ENCODE measurements at regions not wholly inside any gene's neighbourhood (a gene's known extent, or its start where the extent isn't known, plus 50 kb on each side); places are given as distances from the start of the nearest gene placed in this dataset.
"Not testable (repeated sequence)": the region's sequence is repeated elsewhere in the genome, so short reads cannot be mapped to it uniquely, and the experiment has no call there.

DNA sequence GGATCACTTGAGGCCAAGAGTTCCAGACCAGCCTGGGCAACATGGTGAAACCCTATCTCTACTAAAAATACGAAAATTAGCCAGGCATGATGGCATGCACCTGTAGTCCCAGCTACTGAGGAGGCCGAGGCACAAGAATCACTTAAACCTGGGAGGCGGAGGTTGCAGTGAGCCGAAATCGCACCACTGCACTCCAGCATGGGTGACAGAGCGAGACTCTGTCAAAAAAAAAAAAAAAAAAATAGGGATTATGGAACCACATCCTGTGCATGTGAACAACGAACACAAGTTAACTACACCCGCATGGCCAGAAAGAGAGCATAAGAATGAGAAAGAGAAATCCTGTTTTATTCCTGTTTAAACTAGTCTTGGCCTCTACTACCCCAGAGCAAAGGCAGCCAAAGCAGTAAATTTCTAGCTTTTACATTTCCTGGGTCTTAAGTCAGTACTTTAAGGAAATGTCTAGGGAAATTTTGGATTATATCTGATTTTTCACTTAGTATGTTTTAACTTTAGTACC, 79.1 kb downstream of the KATNIP start:
- DNase-seq; H3K9me3 ChIP-seq (ENCODE audit: control extremely low read depth in 1 of 5, control insufficient read depth in 4 of 5, insufficient read depth in 2 of 5, low read depth in 1 of 5, low read length in 4 of 5); H3K27ac ChIP-seq (ENCODE audit: insufficient read depth in 1 of 2, low read depth in 1 of 2, low read length in 2 of 2, poor library complexity in 1 of 2, severe bottlenecking in 2 of 2); H3K27me3 ChIP-seq (replicated peaks in 2 of 5; ENCODE audit: control insufficient read depth in 4 of 5, insufficient read depth in 5 of 5, low read length in 4 of 5); H3K4me3 ChIP-seq (ENCODE audit: control insufficient read depth in 1 of 7, extremely low read depth in 1 of 7, insufficient read depth in 4 of 7, low read depth in 2 of 7, low read length in 6 of 7); H3K4me1 ChIP-seq (ENCODE audit: control extremely low read depth in 1 of 4, control insufficient read depth in 4 of 4, insufficient read depth in 4 of 4, low read length in 3 of 4); POLR2A ChIA-PET: not testable (repeated sequence)
- CTCF ChIA-PET, result interaction anchor here (0.8 to 0.9 kb wide), 3 partner anchors 10 to 20 kb away, joined by 3 read pairs; no protein-coding TSS in a partner anchor
- H3K36me3 ChIP-seq (ENCODE audit: control insufficient read depth in 4 of 4, insufficient read depth in 4 of 4, low read length in 3 of 4), result peaks cover 0 to 14% (median 6%) of the 10 kb centered on the region in 4 experiments
- WGBS (ENCODE audit: insufficient coverage), result 100% methylated on average over 6 of the region's 8 CpGs

DNA sequence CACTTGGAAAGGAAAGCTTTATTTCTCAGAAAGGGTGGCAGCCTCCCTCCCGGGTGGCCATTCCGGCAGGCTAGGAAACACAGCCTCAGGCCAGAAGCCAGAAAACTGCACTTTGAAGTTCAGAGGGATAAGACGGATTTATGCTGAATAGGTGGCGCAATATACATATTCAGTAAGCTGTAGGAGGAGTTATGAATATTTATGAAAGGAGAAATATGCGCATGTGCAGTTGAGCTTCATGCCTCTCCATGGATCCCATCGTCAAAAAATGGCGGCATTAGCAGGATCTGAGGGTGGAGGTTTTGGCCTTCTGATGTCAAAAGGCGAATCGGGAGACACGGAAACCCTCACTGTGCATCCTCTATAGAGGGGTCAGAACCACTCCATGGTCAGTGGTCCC, 82.3 kb downstream of the KATNIP start:
- Histone ChIP-seq H3K27me3 (replicated peaks in 2 of 5; ENCODE audit: control insufficient read depth in 4 of 5, insufficient read depth in 5 of 5, low read length in 4 of 5) (no peaks in the 10 kb centered on the region), H3K4me3 (ENCODE audit: control insufficient read depth in 1 of 7, extremely low read depth in 1 of 7, insufficient read depth in 4 of 7, low read depth in 2 of 7, low read length in 6 of 7) (no peak overlapping the region), H3K4me1 (ENCODE audit: control extremely low read depth in 1 of 4, control insufficient read depth in 4 of 4, insufficient read depth in 4 of 4, low read length in 3 of 4) (peaks cover 0 to 4% (median 0%) of the 10 kb centered on the region in 4 experiments), H3K36me3 (ENCODE audit: control insufficient read depth in 4 of 4, insufficient read depth in 4 of 4, low read length in 3 of 4) (peaks cover 0 to 14% (median 6%) of the 10 kb centered on the region in 4 experiments), H3K27ac (ENCODE audit: insufficient read depth in 1 of 2, low read depth in 1 of 2, low read length in 2 of 2, poor library complexity in 1 of 2, severe bottlenecking in 2 of 2) (no peak overlapping the region), H3K9me3 (ENCODE audit: control extremely low read depth in 1 of 5, control insufficient read depth in 4 of 5, insufficient read depth in 2 of 5, low read depth in 1 of 5, low read length in 4 of 5) (no peaks in the 10 kb centered on the region)
- WGBS (ENCODE audit: insufficient coverage), result 96% methylated on average over 9 of the region's 10 CpGs
- CTCF ChIA-PET, result no interaction called here
- no peak for DNase-seq
- POLR2A ChIA-PET, result no interaction called here

DNA sequence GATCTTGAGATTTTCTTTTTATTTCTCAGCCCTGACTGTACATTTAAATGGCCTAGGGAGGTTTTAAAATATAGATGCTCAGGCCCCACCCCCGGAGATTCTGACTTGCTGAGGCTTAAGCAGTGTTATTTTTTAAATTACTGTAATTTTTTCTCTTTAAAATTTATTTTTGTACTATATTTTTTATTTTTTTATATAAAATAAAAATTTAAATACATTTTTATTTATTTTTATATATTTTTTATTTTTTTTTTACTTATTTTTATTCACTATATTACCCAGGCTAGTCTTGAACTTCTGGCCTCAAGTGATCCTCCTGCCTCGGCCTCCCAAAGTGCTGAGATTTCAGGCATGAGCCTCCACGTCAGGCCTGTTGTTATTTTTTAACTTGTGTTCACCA, 83.3 kb downstream of the KATNIP start:
- Histone ChIP-seq H3K4me1 (ENCODE audit: control extremely low read depth in 1 of 4, control insufficient read depth in 4 of 4, insufficient read depth in 4 of 4, low read length in 3 of 4) (peaks cover 0 to 4% (median 0%) of the 10 kb centered on the region in 4 experiments), H3K4me3 (ENCODE audit: control insufficient read depth in 1 of 7, extremely low read depth in 1 of 7, insufficient read depth in 4 of 7, low read depth in 2 of 7, low read length in 6 of 7) (no peak overlapping the region), H3K36me3 (ENCODE audit: control insufficient read depth in 4 of 4, insufficient read depth in 4 of 4, low read length in 3 of 4) (peaks cover 0 to 14% (median 6%) of the 10 kb centered on the region in 4 experiments), H3K9me3 (ENCODE audit: control extremely low read depth in 1 of 5, control insufficient read depth in 4 of 5, insufficient read depth in 2 of 5, low read depth in 1 of 5, low read length in 4 of 5) (no peaks in the 10 kb centered on the region), H3K27me3 (replicated peaks in 2 of 5; ENCODE audit: control insufficient read depth in 4 of 5, insufficient read depth in 5 of 5, low read length in 4 of 5) (no peaks in the 10 kb centered on the region), H3K27ac (ENCODE audit: insufficient read depth in 1 of 2, low read depth in 1 of 2, low read length in 2 of 2, poor library complexity in 1 of 2, severe bottlenecking in 2 of 2) (no peak overlapping the region)
- DNase-seq, result no peak
- 100% methylated on average over 1 of the region's 3 CpGs for WGBS (ENCODE audit: insufficient coverage)
- POLR2A ChIA-PET, result no interaction called here
- CTCF ChIA-PET, result no interaction called here

DNA sequence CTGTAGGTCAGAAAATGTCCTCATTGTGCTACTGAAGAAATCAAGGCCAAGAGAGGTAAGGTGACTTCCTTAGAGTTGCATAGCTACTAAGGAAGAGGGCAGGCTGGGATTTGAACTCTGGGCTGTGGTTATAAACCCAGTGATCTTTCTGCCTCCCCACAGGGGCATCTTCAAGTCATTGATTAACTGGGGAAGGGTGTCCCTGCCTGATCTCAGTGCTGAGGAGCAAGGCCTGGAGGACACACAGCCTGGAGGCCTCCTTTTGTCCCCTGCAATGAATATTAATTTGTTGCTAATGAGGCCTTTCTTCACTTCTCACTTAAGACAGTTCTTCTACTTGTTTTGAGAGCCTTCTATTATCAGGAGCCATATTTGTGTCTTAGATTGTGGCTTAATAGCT, 83.8 kb downstream of the KATNIP start:
- Histone ChIP-seq H3K27me3 (replicated peaks in 2 of 5; ENCODE audit: control insufficient read depth in 4 of 5, insufficient read depth in 5 of 5, low read length in 4 of 5) (no peaks in the 10 kb centered on the region), H3K4me3 (ENCODE audit: control insufficient read depth in 1 of 7, extremely low read depth in 1 of 7, insufficient read depth in 4 of 7, low read depth in 2 of 7, low read length in 6 of 7) (no peak overlapping the region), H3K27ac (ENCODE audit: insufficient read depth in 1 of 2, low read depth in 1 of 2, low read length in 2 of 2, poor library complexity in 1 of 2, severe bottlenecking in 2 of 2) (no peak overlapping the region), H3K4me1 (ENCODE audit: control extremely low read depth in 1 of 4, control insufficient read depth in 4 of 4, insufficient read depth in 4 of 4, low read length in 3 of 4) (peaks cover 0 to 4% (median 0%) of the 10 kb centered on the region in 4 experiments), H3K36me3 (ENCODE audit: control insufficient read depth in 4 of 4, insufficient read depth in 4 of 4, low read length in 3 of 4) (peaks cover 0 to 14% (median 7%) of the 10 kb centered on the region in 4 experiments), H3K9me3 (ENCODE audit: control extremely low read depth in 1 of 5, control insufficient read depth in 4 of 5, insufficient read depth in 2 of 5, low read depth in 1 of 5, low read length in 4 of 5) (no peaks in the 10 kb centered on the region)
- no peak for DNase-seq
- ChIA-PET CTCF (no interaction called here), POLR2A (no interaction called here)

DNA sequence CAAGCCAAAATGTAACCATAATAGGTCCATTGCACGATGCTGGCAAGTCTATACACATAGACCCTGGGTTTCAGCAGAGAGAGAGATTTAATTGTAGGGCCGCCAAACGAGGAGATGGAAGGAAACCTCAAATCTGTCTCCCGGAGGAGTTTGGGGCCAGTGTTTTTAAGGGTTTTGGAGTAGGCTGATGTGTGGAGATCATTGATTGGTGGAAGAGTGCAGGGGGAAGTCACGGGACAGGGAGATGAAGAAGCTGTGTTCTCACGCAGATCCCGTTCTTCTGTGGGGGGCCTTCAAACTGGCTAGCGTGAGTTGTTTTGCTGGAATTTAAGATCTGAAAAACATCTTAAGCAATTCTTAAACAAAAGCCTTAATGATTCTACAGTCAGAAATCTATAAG, 84.8 kb downstream of the KATNIP start:
- POLR2A ChIA-PET, result no interaction called here

DNA sequence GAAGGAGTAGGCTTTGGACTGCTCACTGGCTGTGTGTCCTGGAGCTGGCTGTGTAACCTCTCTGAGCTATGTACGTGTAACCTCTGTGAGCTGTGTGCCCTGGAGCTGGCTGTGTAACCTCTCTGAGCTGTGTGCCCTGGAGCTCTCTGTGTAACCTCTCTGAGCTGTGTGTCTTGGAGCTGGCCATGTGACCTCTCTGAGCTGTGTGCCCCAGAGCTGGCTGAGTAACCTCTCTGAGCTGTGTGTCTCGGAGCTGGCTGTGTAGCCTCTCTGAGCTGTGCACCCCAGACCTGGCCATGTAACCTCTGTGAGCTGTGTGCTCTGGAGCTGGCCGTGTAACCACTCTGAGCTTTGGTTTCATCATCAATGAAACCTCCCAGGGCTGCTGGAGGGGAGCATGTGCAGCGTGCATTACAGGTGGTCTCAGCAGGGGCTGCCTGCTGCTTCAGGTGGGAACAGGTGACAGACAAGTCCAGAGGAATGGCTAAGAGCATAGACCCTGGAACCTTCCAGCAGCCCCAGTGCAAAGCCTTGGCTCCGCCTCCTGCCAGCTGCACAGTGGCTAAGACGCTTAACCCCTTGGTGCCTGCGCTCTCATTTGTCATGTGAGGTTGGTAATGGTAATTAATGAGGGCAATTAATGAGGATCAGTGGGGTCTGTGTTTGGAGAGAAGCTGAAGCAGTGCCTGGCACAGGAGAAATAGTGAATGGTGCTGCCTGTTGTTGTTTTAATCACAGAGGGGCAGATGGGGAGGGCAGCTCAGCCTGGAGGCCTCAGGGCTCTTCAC, 86.7 kb downstream of the KATNIP start:
- WGBS (ENCODE audit: insufficient coverage), result 94% methylated on average over 7 of the region's 7 CpGs
- Histone ChIP-seq H3K36me3 (ENCODE audit: control insufficient read depth in 4 of 4, insufficient read depth in 4 of 4, low read length in 3 of 4) (peaks cover 0 to 7% (median 5%) of the 10 kb centered on the region in 4 experiments), H3K27ac (ENCODE audit: insufficient read depth in 1 of 2, low read depth in 1 of 2, low read length in 2 of 2, poor library complexity in 1 of 2, severe bottlenecking in 2 of 2) (no peak overlapping the region), H3K4me3 (ENCODE audit: control insufficient read depth in 1 of 7, extremely low read depth in 1 of 7, insufficient read depth in 4 of 7, low read depth in 2 of 7, low read length in 6 of 7) (no peak overlapping the region), H3K9me3 (ENCODE audit: control extremely low read depth in 1 of 5, control insufficient read depth in 4 of 5, insufficient read depth in 2 of 5, low read depth in 1 of 5, low read length in 4 of 5) (no peaks in the 10 kb centered on the region), H3K4me1 (ENCODE audit: control extremely low read depth in 1 of 4, control insufficient read depth in 4 of 4, insufficient read depth in 4 of 4, low read length in 3 of 4) (peaks cover 0 to 14% (median 2%) of the 10 kb centered on the region in 4 experiments), H3K27me3 (replicated peaks in 2 of 5; ENCODE audit: control insufficient read depth in 4 of 5, insufficient read depth in 5 of 5, low read length in 4 of 5) (no peaks in the 10 kb centered on the region)
- ChIA-PET CTCF (interaction anchor here (1.3 kb wide), 1 partner anchor 9 kb away, joined by 3 read pairs; no protein-coding TSS in a partner anchor), POLR2A (no interaction called here)
- no peak for DNase-seq

More for the DNA sequence above, 84.8 kb downstream of the KATNIP start:
- 95% methylated on average over 8 of the region's 8 CpGs for WGBS (ENCODE audit: insufficient coverage)
- Histone ChIP-seq H3K9me3 (ENCODE audit: control extremely low read depth in 1 of 5, control insufficient read depth in 4 of 5, insufficient read depth in 2 of 5, low read depth in 1 of 5, low read length in 4 of 5) (no peaks in the 10 kb centered on the region), H3K4me1 (ENCODE audit: control extremely low read depth in 1 of 4, control insufficient read depth in 4 of 4, insufficient read depth in 4 of 4, low read length in 3 of 4) (peaks cover 0 to 10% (median 2%) of the 10 kb centered on the region in 4 experiments), H3K27me3 (replicated peaks in 2 of 5; ENCODE audit: control insufficient read depth in 4 of 5, insufficient read depth in 5 of 5, low read length in 4 of 5) (no peaks in the 10 kb centered on the region), H3K27ac (ENCODE audit: insufficient read depth in 1 of 2, low read depth in 1 of 2, low read length in 2 of 2, poor library complexity in 1 of 2, severe bottlenecking in 2 of 2) (no peak overlapping the region), H3K4me3 (ENCODE audit: control insufficient read depth in 1 of 7, extremely low read depth in 1 of 7, insufficient read depth in 4 of 7, low read depth in 2 of 7, low read length in 6 of 7) (no peak overlapping the region), H3K36me3 (ENCODE audit: control insufficient read depth in 4 of 4, insufficient read depth in 4 of 4, low read length in 3 of 4) (peaks cover 0 to 14% (median 7%) of the 10 kb centered on the region in 4 experiments)
- CTCF ChIA-PET, result no interaction called here
- no peak for DNase-seq

DNA sequence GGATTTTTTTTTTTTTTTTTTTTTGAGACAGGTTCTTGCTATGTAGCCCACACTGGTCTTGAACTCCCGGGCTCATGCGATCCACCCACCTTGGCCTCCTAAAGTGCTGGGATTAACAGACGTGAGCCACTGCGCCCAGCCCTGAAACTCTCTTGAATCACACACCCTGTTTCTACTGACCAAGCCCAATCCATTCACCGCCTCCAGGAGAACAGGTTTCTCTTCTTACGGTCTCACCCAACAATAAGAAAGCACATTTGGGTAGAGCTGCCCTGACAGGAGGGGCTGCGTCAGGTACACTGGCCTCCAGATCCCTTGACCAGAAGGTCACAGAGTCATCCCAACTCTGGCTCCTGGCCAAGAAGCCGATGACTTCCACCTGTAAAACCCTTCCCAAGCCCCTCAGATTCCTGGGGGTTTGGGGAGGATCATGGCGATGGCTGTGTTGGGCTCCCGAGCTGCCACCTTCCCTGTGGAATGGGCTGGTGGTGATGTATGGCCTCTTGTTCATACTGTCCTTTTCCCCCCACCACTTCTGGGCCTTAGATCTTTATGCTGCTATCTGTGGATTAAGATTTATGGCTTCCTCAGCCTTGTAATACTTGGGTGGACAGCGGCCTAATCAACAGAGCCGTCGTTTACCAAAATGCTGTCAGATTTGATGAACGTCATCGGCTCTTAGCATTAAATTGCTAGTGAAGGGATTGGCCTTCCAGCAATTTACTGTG, 89.1 kb downstream of the KATNIP start:
- ChIA-PET CTCF (interaction anchor here (0.6 to 1.5 kb wide), 6 partner anchors 8 to 432 kb away, joined by 3 to 5 read pairs (median 4); no protein-coding TSS in a partner anchor), POLR2A (no interaction called here)
- Histone ChIP-seq H3K27ac (ENCODE audit: insufficient read depth in 1 of 2, low read depth in 1 of 2, low read length in 2 of 2, poor library complexity in 1 of 2, severe bottlenecking in 2 of 2) (no peak overlapping the region), H3K4me1 (ENCODE audit: control extremely low read depth in 1 of 4, control insufficient read depth in 4 of 4, insufficient read depth in 4 of 4, low read length in 3 of 4) (peaks cover 0 to 14% (median 2%) of the 10 kb centered on the region in 4 experiments), H3K4me3 (ENCODE audit: control insufficient read depth in 1 of 7, extremely low read depth in 1 of 7, insufficient read depth in 4 of 7, low read depth in 2 of 7, low read length in 6 of 7) (no peak overlapping the region), H3K36me3 (ENCODE audit: control insufficient read depth in 4 of 4, insufficient read depth in 4 of 4, low read length in 3 of 4) (peaks cover 0 to 3% (median 0%) of the 10 kb centered on the region in 4 experiments), H3K9me3 (ENCODE audit: control extremely low read depth in 1 of 5, control insufficient read depth in 4 of 5, insufficient read depth in 2 of 5, low read depth in 1 of 5, low read length in 4 of 5) (no peaks in the 10 kb centered on the region), H3K27me3 (replicated peaks in 2 of 5; ENCODE audit: control insufficient read depth in 4 of 5, insufficient read depth in 5 of 5, low read length in 4 of 5) (no peaks in the 10 kb centered on the region)
- 84% methylated on average over 12 of the region's 15 CpGs for WGBS (ENCODE audit: insufficient coverage)
- DNase-seq, result no peak
